Heart left ventricle (tissue), 13 donors: ENCODE measurements at regions not wholly inside any gene's neighbourhood (a gene's known extent, or its start where the extent isn't known, plus 50 kb on each side); places are given as distances from the start of the nearest gene placed in this dataset.

ENCODE experiments used
- CTCF ChIP-seq, 12 donors: fragments of 200-600 bp; sonication (generic) in 4 of 12; IDR thresholded peaks; one replicate each; pipeline versions ENCODE4 v1.5.0 to v1.8.0; 2018 to 2022; ENCODE audit warnings: antibody characterized with exemption in 12 of 12, mild to moderate bottlenecking in 5 of 12
- POLR2A ChIP-seq, 2 donors: fragments of 450-650 bp; IDR thresholded peaks; one replicate each; pipeline ENCODE4 v1.6.1; 2017; ENCODE audit warnings: antibody characterized with exemption in 2 of 2, mild to moderate bottlenecking in 2 of 2, moderate library complexity in 2 of 2
- donor health status: ischemic (EF 13 %, LVEDD 7.1; RV severe dilation, severe dysfunction).
- donor health status: DM: no; HTN: yes; CAD: no.
- donor health status: DM: no; HTN: no; CAD: no.
- donor health status: ischemic (EF 25% LVEDD 6.9; RV normal size, moderate dysfunction).
- donor health status: ischemic (EF 25% LVEDD 5.7; RV mildly dilated, moderate dysfunction).
- donor health status: ischemic (EF 35%, LVEDD 5.7; RV mildly dilated, moderate dysfunction).
- donor health status: nonischemic (EF 11% LVEDD 7.7; RV severe dilation, severe dysfunction).
- donor health status: DM: yes; HTN: yes; CAD: no.
- donor health status: PGD.
- donor health status: ischemic (EF 29% LVEDD 5.4; RV normal size, mild dysfunction).
- donor health status: nonischemic (EF 23%, LVEDD 6.1; RV moderate dilation, normal function).

GRCh38 chr13:90723381-90723780 is 624.1 kb upstream of the MIR17HG start:
- TF ChIP-seq CTCF (IDR thresholded peaks at IDR 0.05) (no peak), POLR2A (IDR thresholded peaks at IDR 0.05) (no peak)
